ENCODE measurements at regions not wholly inside any gene's neighbourhood (a gene's known extent, or its start where the extent isn't known, plus 50 kb on each side); places are given as distances from the start of the nearest gene placed in this dataset.
"Not testable (repeated sequence)": the region's sequence is repeated elsewhere in the genome, so short reads cannot be mapped to it uniquely, and the experiment has no call there.

DNA sequence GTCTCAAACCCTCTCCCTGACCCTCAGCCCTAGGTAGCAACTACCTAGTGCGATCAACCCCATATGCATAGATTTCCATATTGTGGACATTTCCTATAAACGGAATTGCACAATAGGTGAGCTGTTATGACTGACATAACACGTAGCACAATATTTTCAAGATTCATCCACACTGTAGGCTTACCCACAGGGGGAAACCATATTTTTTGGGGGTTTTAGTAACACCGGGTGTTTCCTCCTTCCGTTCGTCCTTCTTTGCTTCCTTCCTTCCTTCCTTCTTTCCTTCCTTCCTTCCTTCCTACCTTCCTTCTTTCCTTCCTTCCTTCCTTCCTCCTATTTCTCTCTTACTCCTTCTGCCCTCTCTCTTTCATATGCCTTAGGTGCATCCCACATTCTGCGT, 524.2 kb downstream of the CWH43 start:
- CTCF ChIA-PET; H3K4me3 Mint-ChIP-seq; H3K27me3 Mint-ChIP-seq; H3K27ac Mint-ChIP-seq; H3K4me1 Mint-ChIP-seq; intact Hi-C loops (cut with micrococcal nuclease); POLR2A ChIA-PET; H3K36me3 Mint-ChIP-seq (ENCODE audit: low read depth); DNase-seq; ATAC-seq (ENCODE audit: low read depth): not testable (repeated sequence)
- H3K9me3 Mint-ChIP-seq = peaks cover 28% of the 10 kb centered on the region

DNA sequence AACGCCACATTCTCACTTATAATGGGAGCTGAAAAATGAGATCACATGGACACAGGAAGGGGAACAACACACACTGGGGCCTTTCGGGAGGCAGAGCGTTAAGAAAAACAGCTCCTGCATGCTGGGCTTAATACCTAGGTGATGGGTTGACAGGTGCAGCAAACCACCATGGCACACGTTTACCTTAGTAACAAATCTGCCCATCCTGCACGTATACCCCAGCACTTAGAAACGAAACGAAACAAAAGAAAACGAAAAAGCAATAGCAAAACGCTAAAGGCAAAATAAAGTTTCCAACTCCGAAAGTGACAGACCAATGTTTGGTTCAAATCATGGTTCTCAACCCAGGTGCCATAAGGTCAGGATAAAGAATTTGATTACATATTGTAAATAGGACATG, 525.3 kb downstream of the CWH43 start:
- H3K9me3 Mint-ChIP-seq = peaks cover 28% of the 10 kb centered on the region

DNA sequence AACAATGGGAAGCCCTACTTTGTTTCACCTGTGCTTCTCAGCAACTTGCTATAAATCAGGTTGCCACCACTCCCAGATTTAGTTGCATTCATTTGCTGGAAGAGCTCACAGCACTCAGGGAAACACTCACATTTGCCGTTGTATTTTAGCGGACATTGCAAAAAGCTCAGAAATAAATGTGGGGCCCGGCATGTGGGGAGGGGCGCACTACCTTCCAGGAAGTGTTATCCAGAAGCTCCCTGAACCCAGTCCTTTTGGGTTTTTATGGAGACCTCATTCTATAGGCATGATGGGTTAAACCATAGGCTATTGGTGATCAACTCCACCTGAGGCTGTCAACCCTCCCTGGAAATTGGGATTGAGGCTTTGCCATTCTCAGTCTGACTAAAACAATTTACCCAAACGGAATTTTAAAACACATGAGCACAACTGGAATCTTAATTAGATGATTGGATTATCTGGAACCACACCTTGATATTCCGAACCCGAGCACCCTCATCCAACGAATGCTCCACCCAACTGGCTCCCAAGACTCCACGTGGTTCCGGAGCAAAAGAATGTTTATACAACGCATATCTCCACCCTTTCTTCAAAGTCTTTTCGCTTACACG, 525.9 kb downstream of the CWH43 start:
- H3K27me3 Mint-ChIP-seq = not testable (repeated sequence)
- H3K9me3 Mint-ChIP-seq = peaks cover 28% of the 10 kb centered on the region

More for the DNA sequence above, 525.3 kb downstream of the CWH43 start:
- H3K4me3 Mint-ChIP-seq; ATAC-seq (ENCODE audit: low read depth); H3K36me3 Mint-ChIP-seq (ENCODE audit: low read depth); H3K4me1 Mint-ChIP-seq; CTCF ChIA-PET; H3K27ac Mint-ChIP-seq; POLR2A ChIA-PET; H3K27me3 Mint-ChIP-seq; intact Hi-C loops (cut with micrococcal nuclease): not testable (repeated sequence)
- DNase-seq = peak; percentile 14

DNA sequence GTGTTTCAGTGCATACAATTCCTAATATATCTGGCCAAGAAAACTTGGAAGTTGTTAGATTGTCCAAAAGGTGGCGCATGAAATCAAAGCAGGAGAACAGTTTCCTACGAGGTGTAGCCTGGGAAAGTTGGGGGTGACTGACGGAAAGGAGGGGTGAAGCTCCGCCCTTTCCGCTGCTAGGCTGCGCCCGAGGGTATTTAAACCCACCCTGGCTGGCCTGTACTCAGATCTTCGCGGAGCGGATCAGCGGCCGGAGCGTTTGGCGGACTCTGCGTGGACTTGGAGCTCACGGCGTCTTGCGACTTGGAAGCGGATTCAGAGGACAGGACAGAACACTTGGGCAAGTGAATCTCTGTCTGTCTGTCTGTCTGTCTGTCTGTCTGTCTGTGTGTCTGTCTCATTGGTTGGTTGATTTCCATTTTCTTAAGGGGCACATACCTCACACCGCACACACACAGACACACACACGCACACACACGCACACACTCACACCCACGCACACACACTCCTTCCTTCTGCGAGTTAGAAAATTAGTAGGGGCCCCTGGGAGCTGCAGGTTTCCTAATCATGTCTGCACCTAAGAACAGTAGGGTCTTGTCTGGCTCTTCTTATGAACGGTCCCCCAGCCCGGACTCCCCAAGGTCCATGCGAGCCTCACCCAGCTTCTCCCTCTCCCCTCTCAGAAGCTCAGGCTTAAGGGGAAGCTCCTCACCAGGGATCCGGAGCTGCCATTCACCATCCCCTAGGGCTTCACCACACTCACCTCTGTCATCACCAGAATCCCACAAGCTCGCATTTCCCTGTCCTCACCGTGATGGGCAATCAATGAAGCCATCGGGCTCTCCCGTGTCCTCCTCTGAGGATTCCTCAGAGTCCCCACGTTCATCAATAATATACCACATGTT, 526.8 kb downstream of the CWH43 start:
- H3K4me3 Mint-ChIP-seq; intact Hi-C loops (cut with micrococcal nuclease); H3K36me3 Mint-ChIP-seq (ENCODE audit: low read depth); ATAC-seq (ENCODE audit: low read depth); H3K27ac Mint-ChIP-seq; POLR2A ChIA-PET; H3K4me1 Mint-ChIP-seq; H3K27me3 Mint-ChIP-seq; CTCF ChIA-PET: not testable (repeated sequence)
- peaks cover 28% of the 10 kb centered on the region for H3K9me3 Mint-ChIP-seq
- DNase-seq = peak; percentile 41

More for the DNA sequence above, 525.9 kb downstream of the CWH43 start:
- H3K4me1 Mint-ChIP-seq; H3K4me3 Mint-ChIP-seq; ATAC-seq (ENCODE audit: low read depth); intact Hi-C loops (cut with micrococcal nuclease); CTCF ChIA-PET; H3K27ac Mint-ChIP-seq; H3K36me3 Mint-ChIP-seq (ENCODE audit: low read depth); POLR2A ChIA-PET: not testable (repeated sequence)
- peak; percentile 17 for DNase-seq

DNA sequence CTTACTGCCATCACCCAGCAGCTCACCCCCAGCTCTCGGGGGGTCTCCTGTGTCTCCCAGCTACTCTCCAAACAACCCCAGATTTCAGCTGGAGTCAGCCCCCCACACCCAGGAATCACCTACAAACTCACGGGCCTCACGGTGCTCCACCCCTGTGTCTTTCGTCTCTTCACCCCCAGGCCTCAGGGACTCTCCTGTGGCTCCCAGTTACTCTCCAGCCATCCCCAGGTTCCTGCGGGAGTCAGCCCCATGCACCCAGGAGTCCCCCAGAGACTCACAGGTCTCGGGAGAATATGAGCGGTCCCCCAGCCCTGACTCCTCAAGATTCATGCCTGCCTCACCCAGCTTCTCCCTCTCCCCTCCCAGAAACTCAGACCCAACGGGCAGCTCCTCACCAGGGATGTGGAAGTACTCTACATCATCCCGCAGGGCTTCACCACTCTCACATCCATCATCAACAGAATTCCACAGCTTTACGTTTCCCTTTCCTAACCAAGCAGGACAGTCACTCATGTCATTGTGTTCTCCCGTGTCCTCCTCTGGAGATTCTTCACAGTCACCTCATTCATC, 527.6 kb downstream of the CWH43 start:
- H3K27me3 Mint-ChIP-seq; H3K27ac Mint-ChIP-seq; intact Hi-C loops (cut with micrococcal nuclease); H3K4me3 Mint-ChIP-seq; CTCF ChIA-PET; H3K36me3 Mint-ChIP-seq (ENCODE audit: low read depth); H3K4me1 Mint-ChIP-seq; POLR2A ChIA-PET; ATAC-seq (ENCODE audit: low read depth): not testable (repeated sequence)
- H3K9me3 Mint-ChIP-seq = peaks cover 28% of the 10 kb centered on the region
- DNase-seq = peak; percentile 17

DNA sequence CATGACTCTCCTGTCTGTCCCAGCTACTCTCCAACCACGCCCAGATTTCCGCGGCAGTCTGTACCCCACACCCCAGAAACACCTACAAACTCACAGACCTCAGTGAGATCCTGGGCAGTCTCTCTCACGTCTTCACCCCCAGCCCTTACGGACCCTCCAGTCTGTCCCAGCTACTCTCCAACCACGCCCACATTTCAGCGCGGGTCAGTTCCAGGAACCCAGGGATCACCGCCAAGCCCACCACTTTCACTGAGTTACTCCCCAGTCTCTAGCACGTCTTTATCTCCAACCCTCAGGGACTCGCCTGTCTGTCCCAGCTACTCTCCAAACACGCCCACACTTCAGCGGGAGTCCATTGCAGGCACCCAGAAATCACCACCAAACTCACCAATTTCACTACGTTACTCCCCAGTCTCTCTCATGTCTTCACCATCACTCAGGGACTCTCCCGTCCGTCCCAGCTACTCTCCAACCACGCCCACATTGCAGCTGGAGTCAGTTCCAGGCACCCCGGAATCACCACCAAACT, 528.2 kb downstream of the CWH43 start:
- intact Hi-C loops (cut with micrococcal nuclease); CTCF ChIA-PET; ATAC-seq (ENCODE audit: low read depth); H3K4me3 Mint-ChIP-seq; H3K36me3 Mint-ChIP-seq (ENCODE audit: low read depth); H3K27me3 Mint-ChIP-seq; H3K4me1 Mint-ChIP-seq; POLR2A ChIA-PET; H3K27ac Mint-ChIP-seq: not testable (repeated sequence)
- H3K9me3 Mint-ChIP-seq = peaks cover 28% of the 10 kb centered on the region
- peak; percentile 28 for DNase-seq

DNA sequence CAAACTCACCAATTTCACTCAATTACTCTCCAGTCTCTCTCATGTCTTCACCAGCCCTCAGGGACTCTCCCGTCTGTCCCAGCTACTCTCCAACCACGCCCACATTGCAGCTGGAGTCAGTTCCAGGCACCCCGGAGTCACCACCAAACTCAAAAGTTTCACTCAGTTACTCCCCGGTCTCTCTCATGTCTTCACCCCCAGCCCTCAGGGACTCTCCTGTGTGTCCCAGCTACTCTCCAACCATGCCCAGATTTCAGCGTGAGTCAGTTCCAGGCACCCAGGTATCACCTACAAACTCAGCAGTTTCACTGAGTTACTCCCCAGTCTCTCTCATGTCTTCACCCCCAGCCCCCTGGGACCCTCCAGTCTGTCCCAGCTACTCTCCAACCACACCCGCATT, 528.8 kb downstream of the CWH43 start:
- peak; percentile 25 for DNase-seq
- ATAC-seq (ENCODE audit: low read depth); H3K36me3 Mint-ChIP-seq (ENCODE audit: low read depth); POLR2A ChIA-PET; H3K27me3 Mint-ChIP-seq; H3K27ac Mint-ChIP-seq; H3K4me3 Mint-ChIP-seq; intact Hi-C loops (cut with micrococcal nuclease); CTCF ChIA-PET; H3K4me1 Mint-ChIP-seq: not testable (repeated sequence)
- H3K9me3 Mint-ChIP-seq = peaks cover 28% of the 10 kb centered on the region

DNA sequence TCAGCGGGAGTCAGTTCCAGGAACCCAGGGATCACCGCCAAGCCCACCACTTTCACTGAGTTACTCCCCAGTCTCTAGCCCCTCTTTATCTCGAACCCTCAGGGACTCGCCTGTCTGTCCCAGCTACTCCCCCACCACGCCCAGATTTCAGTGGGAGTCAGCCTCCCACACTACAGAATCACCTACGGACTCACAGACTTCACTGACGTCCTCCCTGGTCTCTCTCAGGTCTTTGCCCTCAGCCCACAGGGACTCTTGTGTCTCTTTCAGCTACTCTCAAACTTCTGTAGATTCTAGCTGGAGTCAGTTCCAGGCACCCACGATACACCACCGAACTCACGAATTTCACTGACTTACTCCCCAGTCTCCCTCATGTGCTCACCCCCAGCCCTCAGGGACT, 529.2 kb downstream of the CWH43 start:
- ATAC-seq (ENCODE audit: low read depth); H3K27ac Mint-ChIP-seq; H3K27me3 Mint-ChIP-seq; CTCF ChIA-PET; POLR2A ChIA-PET; DNase-seq; H3K4me3 Mint-ChIP-seq; intact Hi-C loops (cut with micrococcal nuclease); H3K4me1 Mint-ChIP-seq; H3K36me3 Mint-ChIP-seq (ENCODE audit: low read depth): not testable (repeated sequence)
- peaks cover 26% of the 10 kb centered on the region for H3K9me3 Mint-ChIP-seq

DNA sequence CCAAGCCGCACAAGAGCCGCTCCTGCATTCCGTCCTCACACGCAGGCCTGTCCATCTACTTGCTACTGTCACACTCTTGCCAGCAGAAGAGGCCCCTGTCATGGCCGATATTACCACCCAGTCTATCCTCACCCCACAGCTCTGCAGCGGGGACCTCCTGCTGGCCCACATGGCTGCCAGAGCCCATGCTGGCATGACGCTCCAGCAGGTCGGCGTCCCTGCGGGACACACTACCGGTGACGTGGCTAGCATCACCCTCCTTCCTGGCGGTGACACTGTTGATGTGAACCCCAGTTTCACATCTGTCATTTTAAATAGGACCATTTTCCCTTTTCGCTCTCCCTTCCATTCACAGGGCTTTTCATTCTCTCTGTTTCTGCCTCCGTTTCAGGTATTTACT, 530.0 kb downstream of the CWH43 start:
- H3K27ac Mint-ChIP-seq; H3K36me3 Mint-ChIP-seq (ENCODE audit: low read depth); POLR2A ChIA-PET; CTCF ChIA-PET; ATAC-seq (ENCODE audit: low read depth); H3K27me3 Mint-ChIP-seq; DNase-seq; H3K4me3 Mint-ChIP-seq; intact Hi-C loops (cut with micrococcal nuclease); H3K4me1 Mint-ChIP-seq: not testable (repeated sequence)
- H3K9me3 Mint-ChIP-seq = peaks cover 21% of the 10 kb centered on the region

All from activated B cell treated with CpG ODN at 0.5 μM for 24 hours (primary cell).